CD14-positive monocyte (primary cell): ENCODE measurements at regions not wholly inside any gene's neighbourhood (a gene's known extent, or its start where the extent isn't known, plus 50 kb on each side); places are given as distances from the start of the nearest gene placed in this dataset.

ENCODE experiments used
- DNase-seq, 3 donors: peaks; one replicate each; pipeline ENCODE4 v3.0.0-alpha.2; 2011 to 2022
- H2AFZ ChIP-seq: 2 replicates; pipeline ENCODE4 v1.6.0; 2012; ENCODE audit warnings: mild to moderate bottlenecking, low read depth, low read length, inconsistent platforms; ENCODE audit not compliant: insufficient read depth, poor library complexity, severe bottlenecking
- H3K27ac ChIP-seq, 2 donors: 1 replicate in 1 of 2; 2 replicates in 1 of 2; pipeline ENCODE4 v1.5.1; 2012 to 2013; ENCODE audit warnings: low read length in 2 of 2, control low read depth in 1 of 2, inconsistent platforms in 1 of 2, low read depth in 1 of 2, mild to moderate bottlenecking in 1 of 2
- H3K27me3 ChIP-seq, 2 donors: one replicate each; pipeline versions ENCODE4 v1.6.0 to v1.6.1; 2011 to 2013; ENCODE audit warnings: low read length in 2 of 2; ENCODE audit not compliant: control insufficient read depth in 2 of 2, insufficient read depth in 2 of 2
- H3K36me3 ChIP-seq, 2 donors: replicated peaks in 1 of 2; 1 replicate in 1 of 2; 2 replicates in 1 of 2; pipeline versions ENCODE4 v1.5.1 to v1.6.1; 2012 to 2013; ENCODE audit warnings: low read length in 2 of 2, control low read depth in 1 of 2, inconsistent platforms in 1 of 2, mild to moderate bottlenecking in 1 of 2; ENCODE audit not compliant: insufficient read depth in 2 of 2, control insufficient read depth in 1 of 2
- H3K4me1 ChIP-seq, 2 donors: 1 replicate in 1 of 2; 2 replicates in 1 of 2; pipeline versions ENCODE4 v1.5.1 to v1.6.1; 2012 to 2013; ENCODE audit warnings: low read length in 2 of 2, control low read depth in 1 of 2, inconsistent platforms in 1 of 2, mild to moderate bottlenecking in 1 of 2, moderate library complexity in 1 of 2; ENCODE audit not compliant: insufficient read depth in 2 of 2, control insufficient read depth in 1 of 2
- H3K4me2 ChIP-seq: replicated peaks from 2 replicates; pipeline ENCODE3; 2012; ENCODE audit warnings: low read length, moderate library complexity, mild to moderate bottlenecking; ENCODE audit not compliant: poor library complexity, severe bottlenecking; ENCODE audit errors: extremely low read depth
- H3K4me3 ChIP-seq, 3 experiments: fragments of 200-600 bp in 1 of 3; sonication (generic) in 1 of 3; replicated peaks in 1 of 3; 1 replicate in 2 of 3; 2 replicates in 1 of 3; pipeline ENCODE4 v1.5.1; 2011 to 2013; ENCODE audit warnings: low read length in 3 of 3, mild to moderate bottlenecking in 3 of 3, control low read depth in 2 of 3, low read depth in 2 of 3, inconsistent platforms in 1 of 3, moderate library complexity in 1 of 3
- H3K79me2 ChIP-seq: 2 replicates; pipeline ENCODE4 v1.6.0; 2012; ENCODE audit warnings: mild to moderate bottlenecking, control low read depth, inconsistent platforms, low read length, moderate library complexity; ENCODE audit not compliant: insufficient read depth
- H3K9ac ChIP-seq: 2 replicates; pipeline ENCODE4 v1.6.0; 2017; ENCODE audit warnings: low read length, mild to moderate bottlenecking; ENCODE audit not compliant: insufficient read depth, poor library complexity, severe bottlenecking
- H3K9me3 ChIP-seq, 2 donors: replicated peaks in 1 of 2; 1 replicate in 1 of 2; 2 replicates in 1 of 2; pipeline versions ENCODE4 v1.5.1 to v1.6.1; 2012 to 2013; ENCODE audit warnings: low read length in 2 of 2, control low read depth in 1 of 2; ENCODE audit not compliant: control insufficient read depth in 1 of 2, insufficient read depth in 1 of 2
- H4K20me1 ChIP-seq: 2 replicates; pipeline ENCODE4 v1.6.0; 2012; ENCODE audit warnings: mild to moderate bottlenecking, low read length, control low read depth, moderate library complexity; ENCODE audit not compliant: insufficient read depth
- H3K27ac Mint-ChIP-seq, 7 donors: one replicate each; pipeline ENCODE4 v1.8.0; 2020; ENCODE audit warnings: mild to moderate bottlenecking in 7 of 7, mixed read lengths in 7 of 7, moderate library complexity in 6 of 7, inconsistent platforms in 2 of 7
- H3K27me3 Mint-ChIP-seq, 3 donors: one replicate each; pipeline ENCODE4 v1.8.0; 2021 to 2022; ENCODE audit warnings: low read depth in 3 of 3, mild to moderate bottlenecking in 3 of 3, mixed read lengths in 3 of 3, moderate library complexity in 3 of 3, inconsistent platforms in 1 of 3
- H3K36me3 Mint-ChIP-seq, 2 donors: one replicate each; pipeline ENCODE4 v1.8.0; 2020; ENCODE audit warnings: mixed read lengths in 2 of 2, inconsistent platforms in 1 of 2, mild to moderate bottlenecking in 1 of 2
- H3K4me1 Mint-ChIP-seq: one replicate; pipeline ENCODE4 v1.8.0; 2020; ENCODE audit warnings: mild to moderate bottlenecking, mixed read lengths
- H3K4me3 Mint-ChIP-seq, 2 donors: one replicate each; pipeline ENCODE4 v1.8.0; 2020; ENCODE audit warnings: mild to moderate bottlenecking in 2 of 2, mixed read lengths in 2 of 2, moderate library complexity in 1 of 2
- H3K9me3 Mint-ChIP-seq, 7 donors: one replicate each; pipeline ENCODE4 v1.8.0; 2020 to 2022; ENCODE audit warnings: mixed read lengths in 7 of 7, mild to moderate bottlenecking in 6 of 7, moderate library complexity in 6 of 7, inconsistent platforms in 2 of 7
- WGBS: methylation state at CpG from one replicate; pipeline ENCODE4 v1.1.5; 2013; ENCODE audit warnings: missing lambda C conversion rate; ENCODE audit not compliant: insufficient coverage; 5-methylcytosine and 5-hydroxymethylcytosine counted together
- intact Hi-C, 2 donors: fragments of 100-400 bp; cut with micrococcal nuclease; formaldehyde crosslinking; loops; one replicate each; pipeline versions ENCODE4 v1.15.0 to v1.15.1; 2023
- TF ChIP-seq, protein P1 (sequence below): fragments of 200-600 bp; IDR thresholded peaks from one replicate; pipeline ENCODE4 v1.8.0; 2022; ENCODE audit warnings: antibody characterized with exemption, mild to moderate bottlenecking

DNA sequence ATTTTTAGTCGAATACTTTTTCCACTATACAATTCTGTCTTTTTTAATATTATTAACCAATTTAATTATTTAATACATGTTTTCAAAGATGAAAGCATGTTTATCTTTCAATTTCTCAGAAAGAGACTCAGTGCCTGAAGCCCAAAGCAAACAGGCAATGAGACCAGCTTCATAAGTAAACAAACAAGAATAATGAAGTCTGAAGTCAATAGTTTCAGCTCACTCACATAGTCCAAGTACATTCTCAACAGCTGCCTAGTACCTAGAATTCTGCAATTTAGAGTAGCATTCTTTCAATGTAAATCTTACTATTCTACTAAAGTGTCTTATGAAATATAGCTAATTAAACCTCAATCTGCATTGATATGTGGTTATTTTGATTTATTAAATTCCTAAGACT lies 626.5 kb upstream of the NRSN1 start:
- intact Hi-C loops = no loop called here
- Histone ChIP-seq H3K79me2 (no peaks in the 10 kb centered on the region), H3K4me3 (no peak overlapping the region), H3K4me1 (no peaks in the 10 kb centered on the region), H3K9ac (no peak overlapping the region), H3K27me3 (no peaks in the 10 kb centered on the region), H3K36me3 (no peaks in the 10 kb centered on the region), H4K20me1 (no peaks in the 10 kb centered on the region), H3K27ac (no peak overlapping the region), H3K9me3 (no peaks in the 10 kb centered on the region), H3K4me2 (no peak overlapping the region), H2AFZ (no peak overlapping the region)
- no CpG with 5 or more reads among the region's 1 CpG for WGBS
- Mint-ChIP-seq H3K4me3 (no peak overlapping the region), H3K36me3 (no peaks in the 10 kb centered on the region), H3K9me3 (peaks cover 0 to 12% (median 2%) of the 10 kb centered on the region in 7 donors), H3K27ac (no peak overlapping the region), H3K4me1 (no peaks in the 10 kb centered on the region), H3K27me3 (no peaks in the 10 kb centered on the region)
- DNase-seq = no peak
- TF ChIP-seq, protein P1, sequence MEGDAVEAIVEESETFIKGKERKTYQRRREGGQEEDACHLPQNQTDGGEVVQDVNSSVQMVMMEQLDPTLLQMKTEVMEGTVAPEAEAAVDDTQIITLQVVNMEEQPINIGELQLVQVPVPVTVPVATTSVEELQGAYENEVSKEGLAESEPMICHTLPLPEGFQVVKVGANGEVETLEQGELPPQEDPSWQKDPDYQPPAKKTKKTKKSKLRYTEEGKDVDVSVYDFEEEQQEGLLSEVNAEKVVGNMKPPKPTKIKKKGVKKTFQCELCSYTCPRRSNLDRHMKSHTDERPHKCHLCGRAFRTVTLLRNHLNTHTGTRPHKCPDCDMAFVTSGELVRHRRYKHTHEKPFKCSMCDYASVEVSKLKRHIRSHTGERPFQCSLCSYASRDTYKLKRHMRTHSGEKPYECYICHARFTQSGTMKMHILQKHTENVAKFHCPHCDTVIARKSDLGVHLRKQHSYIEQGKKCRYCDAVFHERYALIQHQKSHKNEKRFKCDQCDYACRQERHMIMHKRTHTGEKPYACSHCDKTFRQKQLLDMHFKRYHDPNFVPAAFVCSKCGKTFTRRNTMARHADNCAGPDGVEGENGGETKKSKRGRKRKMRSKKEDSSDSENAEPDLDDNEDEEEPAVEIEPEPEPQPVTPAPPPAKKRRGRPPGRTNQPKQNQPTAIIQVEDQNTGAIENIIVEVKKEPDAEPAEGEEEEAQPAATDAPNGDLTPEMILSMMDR = no peak

DNA sequence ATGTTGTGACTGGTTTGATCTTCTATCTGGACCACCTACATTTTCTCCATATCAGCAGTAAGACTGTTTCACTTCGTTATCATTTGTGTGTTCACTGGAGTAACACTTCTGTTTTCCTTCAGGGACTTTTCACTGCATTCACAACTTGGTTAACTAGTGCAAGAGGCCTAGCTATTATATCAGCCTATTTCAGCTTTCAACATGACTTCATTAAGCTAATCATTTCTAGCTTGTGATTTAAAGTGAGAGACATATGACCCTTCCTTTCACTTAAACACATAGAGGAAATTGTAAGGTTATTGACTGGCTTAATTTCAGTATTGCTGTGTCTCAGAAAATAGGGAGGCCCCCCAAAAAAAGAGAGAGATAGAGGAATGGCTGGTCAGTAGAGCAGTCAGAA lies 622.8 kb upstream of the NRSN1 start:
- no peak overlapping the region for H2AFZ ChIP-seq
- H3K9ac ChIP-seq = no peak overlapping the region
- TF ChIP-seq, protein P1 = no peak
- H3K4me3 ChIP-seq = no peak overlapping the region
- Mint-ChIP-seq H3K4me1 (no peaks in the 10 kb centered on the region), H3K27me3 (peaks cover 0 to 1% (median 0%) of the 10 kb centered on the region in 3 donors), H3K27ac (no peak overlapping the region), H3K9me3 (peaks cover 0 to 12% (median 1%) of the 10 kb centered on the region in 7 donors), H3K4me3 (no peak overlapping the region), H3K36me3 (no peaks in the 10 kb centered on the region)
- intact Hi-C loops = no loop called here
- H3K27ac ChIP-seq = no peak overlapping the region
- H3K36me3 ChIP-seq = no peaks in the 10 kb centered on the region
- no CpG with 5 or more reads among the region's 1 CpG for whole genome bisulfite sequencing
- no peaks in the 10 kb centered on the region for H3K4me1 ChIP-seq
- no peak for DNase-seq
- H3K9me3 ChIP-seq = no peaks in the 10 kb centered on the region
- H4K20me1 ChIP-seq = no peaks in the 10 kb centered on the region
- H3K4me2 ChIP-seq = no peak overlapping the region
- H3K27me3 ChIP-seq = no peaks in the 10 kb centered on the region
- no peaks in the 10 kb centered on the region for H3K79me2 ChIP-seq
